Activated T-helper 1 cell treated with anti-CD3 and anti-CD28 coated beads, Interleukin-12 subunit alpha, Interleukin-12 subunit beta, Interleukin-2, Interleukin-4 antibody, amounts not matched to agents 30 ng/mL and 10 ng/mL and 1 ng/mL, durations not matched to agents 14 hours and 24 hours and 36 hours (primary cell): ENCODE measurements at regions not wholly inside any gene's neighbourhood (a gene's known extent, or its start where the extent isn't known, plus 50 kb on each side); places are given as distances from the start of the nearest gene placed in this dataset.

Experiments
- DNase-seq: peaks from one replicate; pipeline ENCODE4 v3.0.0; 2021; ENCODE audit warnings: low spot score
- H3K27ac Mint-ChIP-seq: one replicate; pipeline ENCODE4 v1.8.0; 2021; ENCODE audit warnings: mild to moderate bottlenecking, mixed read lengths
- H3K27me3 Mint-ChIP-seq: one replicate; pipeline ENCODE4 v1.8.0; 2022; ENCODE audit warnings: mild to moderate bottlenecking, moderate library complexity, mixed read lengths; ENCODE audit not compliant: insufficient read depth
- H3K36me3 Mint-ChIP-seq: one replicate; pipeline ENCODE4 v1.8.0; 2021; ENCODE audit warnings: low read depth, mixed read lengths
- H3K4me1 Mint-ChIP-seq: one replicate; pipeline ENCODE4 v1.8.0; 2021; ENCODE audit warnings: low read depth, mixed read lengths
- H3K4me3 Mint-ChIP-seq: one replicate; pipeline ENCODE4 v1.8.0; 2021; ENCODE audit warnings: mild to moderate bottlenecking, moderate library complexity, mixed read lengths
- H3K9me3 Mint-ChIP-seq: one replicate; pipeline ENCODE4 v1.8.0; 2021; ENCODE audit warnings: mixed read lengths
- intact Hi-C: fragments of 100-400 bp; cut with micrococcal nuclease; formaldehyde crosslinking; loops from one replicate; pipeline ENCODE4 v1.15.1; 2024

- H3K27ac Mint-ChIP-seq: no peak overlapping the region
- no peaks in the 10 kb centered on the region for H3K9me3 Mint-ChIP-seq
- no peak for DNase-seq
These were observed 333.1 kb downstream of the DYSF start for GRCh38 chr2:71786291-71787107.

GRCh38 chr2:71785516-71785981, 332.2 kb downstream of the DYSF start:
- Mint-ChIP-seq H3K4me3 (no peak overlapping the region), H3K36me3 (no peaks in the 10 kb centered on the region), H3K4me1 (no peaks in the 10 kb centered on the region), H3K27ac (no peak overlapping the region), H3K9me3 (no peaks in the 10 kb centered on the region), H3K27me3 (peaks cover 3% of the 10 kb centered on the region)
- intact Hi-C loops: no loop called here
- DNase-seq: no peak

More at GRCh38 chr2:71786291-71787107, 333.1 kb downstream of the DYSF start:
- H3K4me1 Mint-ChIP-seq: no peaks in the 10 kb centered on the region
- peaks cover 3% of the 10 kb centered on the region for H3K27me3 Mint-ChIP-seq
- no peak overlapping the region for H3K4me3 Mint-ChIP-seq
- H3K36me3 Mint-ChIP-seq: no peaks in the 10 kb centered on the region
- intact Hi-C loops: no loop called here

- Mint-ChIP-seq H3K4me1 (no peaks in the 10 kb centered on the region), H3K27me3 (peaks cover 3% of the 10 kb centered on the region), H3K27ac (no peak overlapping the region), H3K36me3 (no peaks in the 10 kb centered on the region), H3K9me3 (no peaks in the 10 kb centered on the region), H3K4me3 (no peak overlapping the region)
- intact Hi-C loops: no loop called here
- no peak for DNase-seq
These were observed 331.6 kb downstream of the DYSF start for GRCh38 chr2:71784734-71785511.

GRCh38 chr2:71783815-71784214, 330.5 kb downstream of the DYSF start:
- no peak for DNase-seq
- Mint-ChIP-seq H3K27ac (no peak overlapping the region), H3K27me3 (peaks cover 3% of the 10 kb centered on the region), H3K4me3 (no peak overlapping the region), H3K9me3 (no peaks in the 10 kb centered on the region), H3K36me3 (no peaks in the 10 kb centered on the region), H3K4me1 (no peaks in the 10 kb centered on the region)
- intact Hi-C loops: no loop called here

GRCh38 chr2:71783215-71783614, 329.9 kb downstream of the DYSF start:
- DNase-seq: no peak
- Mint-ChIP-seq H3K27me3 (peaks cover 3% of the 10 kb centered on the region), H3K4me3 (no peak overlapping the region), H3K4me1 (no peaks in the 10 kb centered on the region), H3K36me3 (no peaks in the 10 kb centered on the region), H3K9me3 (no peaks in the 10 kb centered on the region), H3K27ac (no peak overlapping the region)
- intact Hi-C loops: no loop called here

- no peak overlapping the region for H3K27ac Mint-ChIP-seq
- H3K9me3 Mint-ChIP-seq: no peaks in the 10 kb centered on the region
- H3K36me3 Mint-ChIP-seq: no peaks in the 10 kb centered on the region
- no peak for DNase-seq
- intact Hi-C loops: no loop called here
- no peaks in the 10 kb centered on the region for H3K4me1 Mint-ChIP-seq
- H3K4me3 Mint-ChIP-seq: no peak overlapping the region
- peaks cover 2% of the 10 kb centered on the region for H3K27me3 Mint-ChIP-seq
These were observed 329.0 kb downstream of the DYSF start for GRCh38 chr2:71782323-71782722.

- peaks cover 2% of the 10 kb centered on the region for H3K27me3 Mint-ChIP-seq
- intact Hi-C loops: no loop called here
- H3K4me3 Mint-ChIP-seq: no peak overlapping the region
- H3K4me1 Mint-ChIP-seq: no peaks in the 10 kb centered on the region
- no peaks in the 10 kb centered on the region for H3K9me3 Mint-ChIP-seq
- H3K36me3 Mint-ChIP-seq: no peaks in the 10 kb centered on the region
- DNase-seq: no peak
- no peak overlapping the region for H3K27ac Mint-ChIP-seq
These were observed 328.4 kb downstream of the DYSF start for GRCh38 chr2:71781695-71782228.

- H3K4me3 Mint-ChIP-seq: no peak overlapping the region
- H3K27ac Mint-ChIP-seq: no peak overlapping the region
- no peak for DNase-seq
- H3K27me3 Mint-ChIP-seq: peaks cover 2% of the 10 kb centered on the region
- intact Hi-C loops: no loop called here
- no peaks in the 10 kb centered on the region for H3K36me3 Mint-ChIP-seq
- H3K4me1 Mint-ChIP-seq: no peaks in the 10 kb centered on the region
- no peaks in the 10 kb centered on the region for H3K9me3 Mint-ChIP-seq
These were observed 326.8 kb downstream of the DYSF start for GRCh38 chr2:71780162-71780561.

GRCh38 chr2:71779774-71780105, 326.4 kb downstream of the DYSF start:
- intact Hi-C loops: no loop called here
- H3K27me3 Mint-ChIP-seq: peaks cover 2% of the 10 kb centered on the region
- H3K4me1 Mint-ChIP-seq: no peaks in the 10 kb centered on the region
- H3K9me3 Mint-ChIP-seq: no peaks in the 10 kb centered on the region
- DNase-seq: no peak
- H3K27ac Mint-ChIP-seq: no peak overlapping the region
- H3K4me3 Mint-ChIP-seq: no peak overlapping the region
- no peaks in the 10 kb centered on the region for H3K36me3 Mint-ChIP-seq

- H3K9me3 Mint-ChIP-seq: no peaks in the 10 kb centered on the region
- DNase-seq: no peak
- no peaks in the 10 kb centered on the region for H3K36me3 Mint-ChIP-seq
- no peak overlapping the region for H3K4me3 Mint-ChIP-seq
- H3K27me3 Mint-ChIP-seq: peaks cover 2% of the 10 kb centered on the region
- H3K4me1 Mint-ChIP-seq: no peaks in the 10 kb centered on the region
- H3K27ac Mint-ChIP-seq: no peak overlapping the region
- intact Hi-C loops: no loop called here
These were observed 325.8 kb downstream of the DYSF start for GRCh38 chr2:71778936-71779773.

- H3K27me3 Mint-ChIP-seq: no peaks in the 10 kb centered on the region
- no peaks in the 10 kb centered on the region for H3K36me3 Mint-ChIP-seq
- H3K4me1 Mint-ChIP-seq: no peaks in the 10 kb centered on the region
- DNase-seq: no peak
- H3K9me3 Mint-ChIP-seq: no peaks in the 10 kb centered on the region
- H3K4me3 Mint-ChIP-seq: no peak overlapping the region
- intact Hi-C loops: no loop called here
- H3K27ac Mint-ChIP-seq: no peak overlapping the region
These were observed 325.2 kb downstream of the DYSF start for GRCh38 chr2:71778514-71778913.

- Mint-ChIP-seq H3K4me3 (no peak overlapping the region), H3K27me3 (no peaks in the 10 kb centered on the region), H3K4me1 (no peaks in the 10 kb centered on the region)
These were observed 324.6 kb downstream of the DYSF start for GRCh38 chr2:71777946-71778345.

More at GRCh38 chr2:71777946-71778345, 324.6 kb downstream of the DYSF start:
- no peak for DNase-seq
- intact Hi-C loops: no loop called here
- Mint-ChIP-seq H3K36me3 (no peaks in the 10 kb centered on the region), H3K9me3 (no peaks in the 10 kb centered on the region), H3K27ac (no peak overlapping the region)
